HG03439 (cell line): ENCODE measurements at regions not wholly inside any gene's neighbourhood (a gene's known extent, or its start where the extent isn't known, plus 50 kb on each side); places are given as distances from the start of the nearest gene placed in this dataset.
"Not testable (repeated sequence)": the region's sequence is repeated elsewhere in the genome, so short reads cannot be mapped to it uniquely, and the experiment has no call there.

Experiments used
- ATAC-seq: cut with Tn5 transposase; IDR thresholded peaks from one replicate; pipeline ENCODE4 v1.9.1; 2021; ENCODE audit warnings: mild to moderate bottlenecking, moderate library complexity; ENCODE audit not compliant: unreplicated experiment

DNA sequence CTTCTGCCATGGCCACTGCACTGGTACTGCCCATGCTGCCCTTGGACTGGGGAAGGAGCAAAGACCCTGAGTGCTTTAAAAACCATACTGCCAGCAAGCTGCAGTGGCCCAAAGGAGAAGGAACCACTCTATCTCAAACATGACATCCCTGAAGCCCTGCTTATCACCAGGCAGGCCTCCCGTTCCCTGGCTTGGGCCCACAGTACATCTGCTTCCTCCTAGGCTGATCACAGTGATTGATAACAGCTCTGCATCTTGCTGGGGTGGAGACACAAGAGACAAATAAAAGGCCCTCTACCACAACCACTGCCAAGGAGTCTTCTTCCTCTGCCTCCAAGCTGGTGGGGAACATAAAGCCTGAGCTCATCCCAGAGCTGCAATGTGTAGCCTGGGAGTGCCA lies 567.5 kb downstream of the TRHDE start:
- ATAC-seq: no peak

DNA sequence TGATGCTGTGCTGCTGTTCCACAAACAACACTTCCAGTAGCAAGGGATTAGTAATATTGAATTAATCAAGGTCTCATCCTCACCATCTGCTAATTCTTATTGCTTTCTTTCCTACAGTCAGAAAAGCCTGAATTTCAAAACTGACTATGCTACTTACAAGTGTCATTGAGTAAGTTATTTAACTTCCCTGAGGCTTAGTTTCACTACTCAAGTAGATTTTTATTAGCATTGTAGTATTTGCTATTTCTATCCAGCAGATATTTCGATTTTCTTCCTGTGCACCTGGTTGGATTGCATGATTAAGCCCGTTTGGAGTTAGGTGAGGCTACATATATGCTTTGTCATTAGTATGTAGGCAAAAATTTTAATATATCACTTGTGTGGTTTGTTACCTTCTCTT lies 591.5 kb downstream of the TRHDE start:
- no peak for ATAC-seq

DNA sequence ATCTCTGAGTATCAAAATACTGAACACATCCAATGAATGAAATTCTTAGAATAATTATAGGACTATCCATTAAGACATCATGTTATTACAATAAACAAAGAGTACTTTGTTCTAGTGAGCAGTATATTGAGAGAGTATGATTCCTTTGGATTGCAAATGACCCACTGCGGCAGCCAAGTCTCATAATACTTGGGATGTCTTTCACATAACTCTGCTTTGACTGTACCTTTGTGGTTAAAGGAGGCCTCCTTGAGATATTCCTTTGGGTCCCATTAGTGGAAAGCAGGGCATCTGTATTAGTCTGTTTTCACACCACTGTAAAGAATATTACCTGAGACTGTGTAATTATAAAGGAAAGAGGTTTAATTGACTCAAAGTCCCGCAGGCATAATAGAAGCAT lies 593.8 kb downstream of the TRHDE start:
- no peak for ATAC-seq

DNA sequence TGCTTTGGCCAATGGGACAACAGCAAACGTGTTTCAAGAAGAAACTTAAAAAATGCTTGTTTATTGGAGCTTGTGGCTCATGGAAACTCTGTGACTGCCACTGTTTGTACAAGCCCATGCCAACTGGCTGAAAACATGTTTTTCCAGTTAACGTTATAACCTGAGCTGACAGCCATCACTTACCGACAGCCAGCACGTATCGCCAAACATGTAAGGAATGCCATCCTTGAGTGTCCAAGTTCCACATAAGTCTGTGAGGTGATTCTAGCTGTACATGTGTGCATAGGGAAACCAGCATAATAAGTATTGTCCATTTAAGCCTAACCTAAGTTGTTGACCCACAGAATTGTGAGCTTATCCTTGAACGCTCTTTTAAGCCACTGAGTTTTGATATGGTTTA lies 596.9 kb downstream of the TRHDE start:
- no peak for ATAC-seq

DNA sequence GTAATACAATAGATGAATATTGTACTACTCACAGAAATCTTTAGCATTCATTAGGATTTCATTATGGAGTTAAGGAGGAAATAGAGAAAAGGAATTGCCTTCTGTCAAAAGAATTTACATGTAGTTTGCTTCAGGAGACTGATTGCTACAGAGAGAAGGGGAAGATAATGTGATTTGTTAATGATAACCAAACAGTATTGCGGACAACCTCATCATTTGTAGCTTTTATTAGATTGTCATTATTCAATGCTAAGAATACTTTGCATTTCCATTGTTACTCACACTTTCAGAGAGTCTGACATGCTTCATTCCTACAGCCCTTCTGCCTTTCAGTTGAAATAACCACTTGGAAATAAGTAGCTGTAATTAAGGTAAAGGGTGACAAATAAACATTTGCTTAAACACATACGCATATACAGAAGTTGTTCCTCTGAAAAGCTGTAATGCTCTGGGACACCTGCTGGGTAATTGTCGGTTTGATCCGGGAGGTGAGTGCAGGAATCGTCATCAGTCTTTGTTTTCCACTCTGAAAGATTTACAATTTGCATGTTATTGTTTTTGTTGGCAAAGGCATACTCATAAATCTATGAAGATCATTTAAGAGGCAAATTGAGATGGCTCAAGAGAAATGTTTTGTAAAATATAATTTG lies 600.2 kb downstream of the TRHDE start:
- no peak for ATAC-seq

DNA sequence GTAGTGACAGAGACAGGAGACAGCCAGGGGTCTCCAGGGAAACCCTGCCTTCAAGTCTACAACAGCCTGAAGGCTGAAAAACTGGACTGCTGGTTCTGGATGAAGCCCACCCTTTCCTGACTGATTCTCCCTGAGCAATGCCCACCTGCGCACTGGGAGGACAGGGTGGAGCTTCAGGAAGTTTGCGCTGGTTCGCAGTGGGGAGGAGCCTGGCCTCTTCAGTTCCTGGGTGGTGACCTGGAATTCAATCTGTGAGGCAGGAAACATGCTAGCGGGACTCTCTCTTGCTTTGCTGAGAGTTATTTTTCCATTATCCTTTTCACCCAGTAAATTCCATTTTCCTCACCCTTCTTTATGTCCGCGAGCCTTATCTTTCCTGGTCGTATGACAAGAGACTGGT lies 600.8 kb downstream of the TRHDE start:
- ATAC-seq: no peak

DNA sequence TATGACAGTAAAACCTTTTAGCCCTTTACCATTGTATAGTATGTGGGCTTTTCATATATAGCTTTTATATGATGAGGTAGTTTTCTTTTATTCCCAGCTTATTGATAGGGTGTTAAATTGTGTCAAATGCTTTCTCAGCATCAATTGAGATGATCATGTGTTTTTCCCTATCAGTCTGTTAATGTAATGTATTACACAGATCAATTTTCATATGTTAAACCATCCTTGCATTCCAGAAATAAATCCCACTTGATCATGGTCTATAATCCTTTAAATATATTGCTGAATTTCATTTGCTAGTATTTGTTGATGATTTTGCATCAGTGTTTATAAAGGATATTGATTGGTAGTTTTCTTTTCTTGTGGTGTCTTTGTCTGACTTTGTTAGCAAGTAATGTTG lies 603.9 kb downstream of the TRHDE start:
- ATAC-seq: no peak

DNA sequence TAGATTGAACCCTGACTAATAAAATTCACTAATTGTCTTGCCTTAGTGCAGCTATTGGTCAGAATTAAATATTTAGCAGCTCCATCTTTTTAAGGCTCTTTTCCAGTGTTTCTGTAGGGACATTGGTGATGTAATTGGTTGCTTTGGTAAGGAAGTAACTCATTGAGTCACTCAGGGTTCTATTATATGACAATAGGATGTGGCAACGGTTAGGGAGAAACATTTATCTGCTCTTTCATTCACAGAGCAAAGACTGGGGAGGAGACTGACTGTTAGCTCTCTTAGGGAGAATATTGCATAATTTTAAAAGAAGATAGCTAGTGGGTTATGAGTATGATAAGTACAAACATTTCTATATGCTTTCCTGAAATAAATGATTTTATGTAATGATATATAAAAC lies 616.5 kb downstream of the TRHDE start:
- ATAC-seq: no peak

DNA sequence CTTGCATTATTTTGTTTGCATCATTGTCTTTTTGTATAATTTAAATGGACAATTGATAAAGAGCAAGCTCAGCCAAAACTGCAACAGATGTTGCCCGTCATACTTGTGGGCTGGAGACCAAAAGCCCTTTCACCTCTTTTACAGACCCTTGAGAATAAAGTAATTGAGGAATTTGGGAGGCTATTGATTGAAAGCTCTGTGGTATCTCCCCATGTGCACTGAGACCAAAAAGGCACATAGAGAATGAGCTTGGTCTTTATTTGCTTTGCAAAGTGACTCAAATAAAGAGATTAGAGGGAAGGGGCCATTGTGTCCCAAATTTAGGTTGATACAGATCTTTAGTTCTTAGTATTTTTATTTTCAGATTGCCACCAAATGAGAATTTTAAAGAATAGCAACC lies 617.6 kb downstream of the TRHDE start:
- ATAC-seq: no peak

DNA sequence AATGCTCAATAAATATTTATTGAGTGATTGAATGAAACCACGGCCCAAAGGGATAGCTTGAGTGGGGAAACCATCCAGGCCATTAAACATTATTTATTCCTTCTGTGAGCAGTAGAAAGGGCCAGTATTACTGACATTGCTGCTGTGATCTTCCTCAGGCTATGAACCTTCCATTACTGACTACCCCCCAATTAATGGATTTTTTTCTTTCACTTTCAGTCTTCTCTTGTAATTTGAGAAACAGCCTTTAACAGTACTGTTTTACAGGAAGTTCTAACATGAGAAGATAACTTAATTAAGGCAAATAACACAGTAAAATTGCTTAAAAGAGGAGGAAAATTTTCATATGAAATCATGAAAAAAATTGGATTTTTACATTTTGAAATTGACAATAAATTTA lies 629.5 kb downstream of the TRHDE start:
- no peak for ATAC-seq

DNA sequence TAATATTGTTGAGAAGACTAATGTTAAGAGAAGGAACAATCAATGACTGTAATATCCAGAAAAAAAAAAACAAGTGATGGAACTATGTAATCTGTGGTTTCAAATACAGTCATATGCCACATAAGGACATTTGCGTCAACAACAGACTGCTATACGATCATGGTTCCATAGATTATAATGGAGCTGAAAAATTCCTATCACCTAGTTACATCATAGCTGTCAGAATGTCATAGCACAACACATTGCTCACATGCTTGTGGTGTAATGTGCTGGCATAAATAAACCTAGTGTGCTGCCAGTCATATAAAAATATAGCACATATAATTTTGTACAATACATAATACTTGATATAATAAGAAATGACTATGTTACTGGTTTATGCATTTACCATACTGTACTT lies 653.5 kb downstream of the TRHDE start:
- ATAC-seq: no peak

DNA sequence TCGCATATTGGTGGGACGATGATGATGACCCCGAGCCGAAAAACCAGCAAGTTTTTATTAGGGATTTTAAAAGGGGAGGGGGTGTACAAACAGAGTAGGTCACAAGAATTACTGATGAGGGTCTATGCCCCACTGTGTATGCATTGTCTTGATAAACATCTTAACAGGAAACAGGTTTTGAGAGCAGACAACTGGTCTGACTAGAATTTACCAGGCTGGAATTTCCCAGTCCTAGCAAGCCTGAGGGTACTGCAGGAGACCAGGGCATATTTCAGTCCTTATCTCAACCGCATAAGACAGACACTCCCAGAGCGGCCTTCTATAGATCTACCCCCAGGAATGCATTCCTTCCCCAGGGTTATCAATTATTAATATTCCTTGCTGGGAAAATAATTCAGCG lies 659.7 kb downstream of the TRHDE start:
- not testable (repeated sequence) for ATAC-seq

DNA sequence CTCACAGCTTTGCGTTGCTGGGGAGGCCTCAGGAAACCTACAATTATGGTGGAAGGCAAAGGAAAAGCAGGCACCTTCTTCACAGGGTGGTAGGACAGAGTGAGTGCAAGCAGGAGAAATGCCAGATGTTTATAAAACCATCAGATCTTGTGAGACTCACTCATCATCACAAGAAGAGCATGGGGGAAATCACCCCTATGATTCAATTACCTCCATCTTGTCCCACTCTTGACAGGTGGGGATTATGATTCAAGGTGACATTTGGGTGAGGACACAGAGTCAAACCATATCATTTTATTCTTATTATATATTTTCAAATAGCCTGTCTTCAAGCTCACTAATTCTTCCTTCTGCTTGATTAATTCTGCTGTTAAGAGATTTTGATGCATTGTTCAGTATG lies 665.3 kb downstream of the TRHDE start:
- no peak for ATAC-seq

DNA sequence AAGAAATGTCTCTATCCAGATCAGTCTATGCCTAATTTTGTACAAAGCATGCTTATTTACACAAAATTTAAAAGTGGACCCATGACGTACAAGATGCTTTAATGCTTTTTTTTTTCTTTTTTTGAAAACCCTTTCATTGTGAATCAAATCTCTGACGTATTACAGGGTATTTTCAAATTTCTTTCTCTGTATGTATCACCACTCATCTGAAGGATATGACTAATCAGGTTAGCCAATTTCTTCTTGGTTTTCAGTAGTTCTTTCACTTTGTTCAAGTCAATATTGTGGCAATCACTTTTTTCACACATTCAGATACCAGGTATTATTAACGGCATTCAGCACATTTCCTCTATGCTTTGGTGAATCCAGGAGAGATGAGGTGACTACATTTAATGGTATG lies 685.3 kb downstream of the TRHDE start:
- ATAC-seq: no peak

DNA sequence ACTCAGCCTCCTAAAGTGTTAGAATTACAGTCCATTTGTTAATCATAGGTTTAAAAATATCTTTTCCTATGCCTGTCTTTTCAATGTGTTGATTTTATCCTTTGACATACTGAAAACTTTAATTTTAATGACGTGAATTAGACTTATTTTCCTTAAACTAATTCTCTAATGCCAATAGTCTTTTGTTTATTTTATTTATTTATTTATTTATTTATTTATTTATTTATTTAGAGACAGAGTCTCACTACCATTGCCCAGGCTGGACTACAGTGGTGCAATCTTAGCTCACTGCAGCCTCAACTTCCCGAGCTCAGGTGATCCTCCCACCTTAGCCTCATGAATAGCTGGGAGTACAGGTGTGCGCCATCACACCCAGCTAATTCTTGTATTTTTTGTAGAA lies 694.5 kb downstream of the TRHDE start:
- no peak for ATAC-seq

DNA sequence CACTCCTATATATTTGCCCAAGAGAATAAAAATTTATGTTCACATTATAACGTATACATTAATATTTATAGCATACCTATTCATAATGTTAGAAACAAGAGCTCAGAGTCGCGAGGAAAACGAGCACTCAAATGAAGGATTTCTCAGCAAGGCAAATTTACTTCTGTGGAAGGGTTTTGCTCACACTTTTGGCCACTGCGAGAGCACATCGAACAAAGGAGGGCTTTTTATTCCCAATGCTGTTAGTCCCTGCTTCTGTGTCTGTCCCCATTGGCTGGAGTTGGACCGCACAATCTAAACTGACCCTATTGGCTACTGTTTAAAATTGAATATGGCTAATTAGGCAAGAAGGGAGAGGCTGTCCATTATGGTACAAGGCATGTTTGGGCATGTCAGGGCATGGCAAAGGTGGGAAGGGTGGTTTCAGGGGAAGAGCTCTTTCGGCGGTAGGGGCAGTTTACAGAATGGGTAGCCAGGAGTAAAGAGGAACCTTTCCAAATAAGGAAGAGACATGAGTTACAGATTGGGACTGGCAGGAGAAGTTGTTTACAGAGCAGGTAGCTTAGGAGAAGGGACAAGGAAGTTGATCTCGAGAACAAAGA lies 702.9 kb downstream of the TRHDE start:
- ATAC-seq: no peak

DNA sequence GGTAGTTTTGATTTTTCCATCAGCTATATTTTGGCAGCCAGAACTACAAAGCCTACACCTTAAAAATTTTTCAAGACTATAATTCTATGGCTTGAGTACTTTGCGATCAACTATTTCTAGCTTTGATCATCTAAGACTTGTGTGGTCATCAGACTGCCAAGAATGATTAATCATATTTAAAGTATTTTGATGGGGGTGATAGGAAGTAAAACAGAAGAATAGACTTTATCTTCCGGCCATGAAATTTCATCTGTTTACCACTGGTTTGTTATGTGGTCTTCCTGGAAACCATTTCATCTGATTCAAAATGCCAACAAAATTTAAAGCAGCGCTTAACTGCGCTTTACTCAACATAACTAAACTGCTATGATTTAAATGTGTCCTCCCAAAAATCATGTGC lies 706.8 kb downstream of the TRHDE start:
- ATAC-seq: no peak

DNA sequence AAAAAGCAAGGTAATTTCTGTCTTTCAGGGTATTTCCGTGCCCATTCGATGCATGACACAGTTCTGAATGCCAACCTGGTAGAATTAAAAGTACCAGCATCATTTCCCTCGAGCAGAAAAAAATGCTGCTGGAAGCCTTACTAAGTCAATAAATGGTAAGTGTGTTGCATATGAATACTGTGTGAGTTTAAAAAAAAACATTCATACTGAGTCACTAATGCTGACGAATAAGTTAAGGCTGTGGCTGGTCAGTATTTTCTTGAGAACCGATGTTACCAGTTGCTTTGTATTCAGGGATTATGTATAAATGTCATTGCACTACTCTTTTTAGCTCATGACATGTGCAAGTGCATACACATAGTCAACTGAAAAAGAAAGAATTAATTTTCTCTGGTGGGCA lies 710.2 kb downstream of the TRHDE start:
- ATAC-seq: no peak

DNA sequence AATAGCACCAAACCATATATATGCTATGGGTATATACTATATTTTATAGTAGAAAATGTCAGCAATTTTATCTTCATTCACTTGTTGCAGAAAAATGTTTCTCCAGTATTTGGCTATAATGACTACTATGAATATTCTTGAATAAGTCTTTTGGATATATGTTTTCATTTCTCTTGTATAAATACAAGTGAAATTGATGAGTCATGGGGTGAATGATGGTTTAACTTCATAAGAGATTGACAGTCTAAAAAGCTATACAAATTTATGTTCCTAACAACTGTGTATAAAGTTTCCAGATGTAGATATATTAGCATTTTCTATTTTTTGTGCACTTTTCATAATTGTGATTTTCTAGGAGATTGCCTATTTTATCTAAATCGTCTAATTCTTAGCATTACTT lies 714.8 kb downstream of the TRHDE start:
- ATAC-seq: no peak

DNA sequence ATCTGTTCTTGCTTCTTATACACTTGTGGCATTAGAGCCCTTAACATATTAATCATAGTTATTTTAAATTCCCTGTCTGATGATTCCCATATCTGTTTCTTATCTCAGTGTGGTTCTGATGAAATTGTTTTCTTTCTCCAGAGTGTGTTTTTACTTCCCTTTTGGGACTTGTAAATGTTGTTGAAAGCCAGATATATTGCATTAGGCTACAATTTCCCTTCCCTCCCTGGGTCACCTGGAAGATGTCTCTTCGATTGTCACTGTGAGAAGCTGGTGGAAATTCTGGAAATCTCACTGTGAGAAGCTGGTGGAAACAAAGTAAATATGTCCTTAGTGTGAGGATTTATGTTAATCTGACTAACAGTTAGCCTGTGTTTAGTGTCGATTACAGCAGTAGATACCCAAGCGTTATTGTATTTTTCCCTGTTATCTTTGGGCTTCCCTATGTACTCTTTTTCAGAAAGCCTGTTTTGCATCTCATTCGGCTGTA lies 717.3 kb downstream of the TRHDE start:
- no peak for ATAC-seq

DNA sequence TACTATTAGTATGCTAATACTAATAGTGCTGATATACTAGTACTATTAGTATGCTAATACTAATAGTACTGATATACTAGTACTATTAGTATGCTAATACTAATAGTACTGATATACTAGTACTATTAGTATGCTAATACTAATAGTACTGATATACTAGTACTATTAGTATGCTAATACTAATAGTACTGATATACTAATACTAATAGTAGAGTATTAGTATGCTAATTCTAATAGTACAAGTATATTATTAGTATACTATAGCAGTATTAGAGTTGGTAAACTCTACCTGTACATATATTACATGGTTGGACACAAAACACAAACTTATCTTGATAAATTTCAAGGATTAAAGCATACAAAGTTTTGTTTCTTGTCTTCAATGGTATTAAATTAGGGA lies 722.9 kb downstream of the TRHDE start:
- ATAC-seq: not testable (repeated sequence)

DNA sequence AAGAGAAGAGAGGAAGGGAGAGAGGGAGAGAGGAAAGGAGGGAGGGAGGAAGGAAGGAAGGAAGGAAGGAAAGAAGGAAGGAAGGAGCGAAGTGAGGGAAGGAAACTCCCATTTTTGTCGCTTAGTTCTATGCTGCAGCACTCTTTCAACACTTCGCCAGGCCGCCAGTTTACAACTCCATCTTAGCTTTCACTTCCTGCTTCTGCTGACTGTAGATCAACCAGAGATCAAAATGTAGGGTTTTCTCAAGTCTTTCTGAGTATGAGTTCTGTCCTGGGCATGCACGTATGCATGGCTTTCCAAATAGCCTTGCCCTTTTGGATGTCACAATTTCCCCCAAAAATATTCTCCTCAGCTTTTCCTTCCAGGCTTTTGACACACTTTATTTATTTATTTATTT lies 723.4 kb downstream of the TRHDE start:
- no peak for ATAC-seq

DNA sequence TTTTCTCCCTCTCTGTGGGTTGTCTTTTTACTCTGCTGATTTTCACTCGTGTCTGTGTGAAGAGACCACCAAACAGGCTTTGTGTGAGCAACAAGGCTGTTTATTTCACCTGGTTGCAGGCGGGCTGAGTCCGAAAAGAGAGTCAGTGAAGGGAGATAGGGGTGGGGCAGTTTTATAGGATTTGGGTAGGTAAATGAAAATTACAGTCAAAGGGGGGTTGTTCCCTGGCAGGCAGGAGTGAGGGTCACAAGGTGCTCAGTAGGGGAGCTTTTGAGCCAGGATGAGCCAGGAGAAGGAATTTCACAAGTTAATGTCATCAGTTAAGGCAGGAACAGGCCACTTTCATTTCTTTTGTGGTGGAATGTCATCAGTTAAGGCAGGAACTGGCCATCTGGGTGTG lies 729.6 kb downstream of the TRHDE start:
- ATAC-seq: not testable (repeated sequence)
